ENCODE measurements at regions not wholly inside any gene's neighbourhood (a gene's known extent, or its start where the extent isn't known, plus 50 kb on each side); places are given as distances from the start of the nearest gene placed in this dataset.

DNA sequence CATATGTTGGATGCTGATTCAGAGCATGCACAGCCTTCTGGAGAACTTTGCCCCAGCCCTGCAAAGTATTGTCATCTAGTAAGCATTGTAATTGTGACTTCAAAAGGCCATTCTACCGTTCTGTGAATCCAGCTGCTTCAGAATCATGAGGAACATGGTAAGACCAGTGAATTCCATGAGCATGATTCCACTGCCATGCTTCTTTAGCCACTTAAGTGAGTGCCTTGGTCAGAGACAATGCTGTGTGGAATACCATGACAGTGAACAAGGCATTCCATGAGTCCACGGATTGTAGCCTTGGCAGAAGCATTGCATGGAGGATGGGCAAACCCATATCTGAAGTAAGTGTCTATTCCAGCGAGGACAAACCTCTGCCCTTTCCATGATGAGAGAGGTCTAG lies 123.7 kb downstream of the S1PR1 start:
- Histone ChIP-seq H3K27ac (ENCODE audit: low read length) (no peak overlapping the region), H3K9me3 (ENCODE audit: control insufficient read depth, insufficient read depth, low read depth, low read length) (no peaks in the 10 kb centered on the region), H3K36me3 (ENCODE audit: control insufficient read depth, insufficient read depth, low read length) (no peaks in the 10 kb centered on the region), H3K4me3 (ENCODE audit: low read depth in 2 of 2, low read length in 2 of 2) (no peak overlapping the region), H3K27me3 (ENCODE audit: control insufficient read depth, insufficient read depth, low read length) (no peaks in the 10 kb centered on the region), H3K4me1 (ENCODE audit: control insufficient read depth, insufficient read depth, low read length) (no peaks in the 10 kb centered on the region)
- no peak for DNase-seq (ENCODE audit: low read depth, low spot score)
- ChIA-PET POLR2A (no interaction called here), CTCF (no interaction called here)
- in situ Hi-C loops (cut with HindIII; ENCODE audit: low pct_unique_long_range_greater_than_20kb, low sequenced_read_pairs): no loop called here
- TF ChIP-seq TCF7L2 (IDR thresholded peaks at IDR 0.05; ENCODE audit: low read depth, low read length) (no peak), SIN3A (IDR thresholded peaks at IDR 0.05; ENCODE audit: borderline replicate concordance, insufficient read depth, low read depth, low read length) (no peak), POLR2AphosphoS5 (IDR thresholded peaks at IDR 0.05; ENCODE audit: low read depth, low read length) (no peak)
- TF ChIP-seq, protein P1, sequence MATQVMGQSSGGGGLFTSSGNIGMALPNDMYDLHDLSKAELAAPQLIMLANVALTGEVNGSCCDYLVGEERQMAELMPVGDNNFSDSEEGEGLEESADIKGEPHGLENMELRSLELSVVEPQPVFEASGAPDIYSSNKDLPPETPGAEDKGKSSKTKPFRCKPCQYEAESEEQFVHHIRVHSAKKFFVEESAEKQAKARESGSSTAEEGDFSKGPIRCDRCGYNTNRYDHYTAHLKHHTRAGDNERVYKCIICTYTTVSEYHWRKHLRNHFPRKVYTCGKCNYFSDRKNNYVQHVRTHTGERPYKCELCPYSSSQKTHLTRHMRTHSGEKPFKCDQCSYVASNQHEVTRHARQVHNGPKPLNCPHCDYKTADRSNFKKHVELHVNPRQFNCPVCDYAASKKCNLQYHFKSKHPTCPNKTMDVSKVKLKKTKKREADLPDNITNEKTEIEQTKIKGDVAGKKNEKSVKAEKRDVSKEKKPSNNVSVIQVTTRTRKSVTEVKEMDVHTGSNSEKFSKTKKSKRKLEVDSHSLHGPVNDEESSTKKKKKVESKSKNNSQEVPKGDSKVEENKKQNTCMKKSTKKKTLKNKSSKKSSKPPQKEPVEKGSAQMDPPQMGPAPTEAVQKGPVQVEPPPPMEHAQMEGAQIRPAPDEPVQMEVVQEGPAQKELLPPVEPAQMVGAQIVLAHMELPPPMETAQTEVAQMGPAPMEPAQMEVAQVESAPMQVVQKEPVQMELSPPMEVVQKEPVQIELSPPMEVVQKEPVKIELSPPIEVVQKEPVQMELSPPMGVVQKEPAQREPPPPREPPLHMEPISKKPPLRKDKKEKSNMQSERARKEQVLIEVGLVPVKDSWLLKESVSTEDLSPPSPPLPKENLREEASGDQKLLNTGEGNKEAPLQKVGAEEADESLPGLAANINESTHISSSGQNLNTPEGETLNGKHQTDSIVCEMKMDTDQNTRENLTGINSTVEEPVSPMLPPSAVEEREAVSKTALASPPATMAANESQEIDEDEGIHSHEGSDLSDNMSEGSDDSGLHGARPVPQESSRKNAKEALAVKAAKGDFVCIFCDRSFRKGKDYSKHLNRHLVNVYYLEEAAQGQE (IDR thresholded peaks at IDR 0.05; ENCODE audit: insufficient read depth in 1 of 2, low read depth in 2 of 2, low read length in 1 of 2): no peak
- TF ChIP-seq, protein P2, sequence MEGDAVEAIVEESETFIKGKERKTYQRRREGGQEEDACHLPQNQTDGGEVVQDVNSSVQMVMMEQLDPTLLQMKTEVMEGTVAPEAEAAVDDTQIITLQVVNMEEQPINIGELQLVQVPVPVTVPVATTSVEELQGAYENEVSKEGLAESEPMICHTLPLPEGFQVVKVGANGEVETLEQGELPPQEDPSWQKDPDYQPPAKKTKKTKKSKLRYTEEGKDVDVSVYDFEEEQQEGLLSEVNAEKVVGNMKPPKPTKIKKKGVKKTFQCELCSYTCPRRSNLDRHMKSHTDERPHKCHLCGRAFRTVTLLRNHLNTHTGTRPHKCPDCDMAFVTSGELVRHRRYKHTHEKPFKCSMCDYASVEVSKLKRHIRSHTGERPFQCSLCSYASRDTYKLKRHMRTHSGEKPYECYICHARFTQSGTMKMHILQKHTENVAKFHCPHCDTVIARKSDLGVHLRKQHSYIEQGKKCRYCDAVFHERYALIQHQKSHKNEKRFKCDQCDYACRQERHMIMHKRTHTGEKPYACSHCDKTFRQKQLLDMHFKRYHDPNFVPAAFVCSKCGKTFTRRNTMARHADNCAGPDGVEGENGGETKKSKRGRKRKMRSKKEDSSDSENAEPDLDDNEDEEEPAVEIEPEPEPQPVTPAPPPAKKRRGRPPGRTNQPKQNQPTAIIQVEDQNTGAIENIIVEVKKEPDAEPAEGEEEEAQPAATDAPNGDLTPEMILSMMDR (IDR thresholded peaks at IDR 0.05): no peak
- no TSS peak for BruUV-seq (replicated peaks)
- ATAC-seq: no peak
- intact Hi-C loops (cut with micrococcal nuclease; ENCODE audit: unreplicated experiment): no loop called here

DNA sequence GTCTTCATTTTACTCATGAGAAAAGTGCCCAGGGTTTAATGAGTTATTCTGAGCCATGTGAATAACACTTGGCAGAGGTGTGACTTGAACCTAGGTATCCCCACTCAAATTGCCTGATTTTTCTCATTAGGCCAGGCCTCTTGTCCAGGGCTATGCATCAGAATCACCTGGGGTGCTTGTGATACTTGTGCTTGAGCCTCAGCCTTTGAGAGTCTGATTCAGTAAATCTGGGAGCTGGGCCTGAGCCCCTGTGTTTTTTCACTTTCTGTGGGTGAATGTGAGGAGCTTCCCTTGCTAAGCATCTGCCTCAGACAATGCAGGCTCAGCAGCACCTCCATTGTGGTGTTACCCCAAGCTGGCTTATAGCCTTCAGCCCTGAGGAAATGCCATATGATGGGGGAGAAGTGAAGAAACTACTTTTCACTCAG lies 127.1 kb downstream of the S1PR1 start:
- ATAC-seq (no peak), DNase-seq (ENCODE audit: low read depth, low spot score) (no peak)
- ChIA-PET POLR2A (no interaction called here), CTCF (no interaction called here)
- Histone ChIP-seq H3K4me1 (ENCODE audit: control insufficient read depth, insufficient read depth, low read length) (no peaks in the 10 kb centered on the region), H3K36me3 (ENCODE audit: control insufficient read depth, insufficient read depth, low read length) (no peaks in the 10 kb centered on the region), H3K27me3 (ENCODE audit: control insufficient read depth, insufficient read depth, low read length) (no peaks in the 10 kb centered on the region), H3K4me3 (ENCODE audit: low read depth in 2 of 2, low read length in 2 of 2) (no peak overlapping the region), H3K27ac (ENCODE audit: low read length) (no peak overlapping the region), H3K9me3 (ENCODE audit: control insufficient read depth, insufficient read depth, low read depth, low read length) (no peaks in the 10 kb centered on the region)
- in situ Hi-C loops (cut with HindIII; ENCODE audit: low pct_unique_long_range_greater_than_20kb, low sequenced_read_pairs): no loop called here
- TF ChIP-seq, protein P2 (IDR thresholded peaks at IDR 0.05): no peak
- TF ChIP-seq, protein P1 (IDR thresholded peaks at IDR 0.05; ENCODE audit: insufficient read depth in 1 of 2, low read depth in 2 of 2, low read length in 1 of 2): no peak
- TF ChIP-seq SIN3A (IDR thresholded peaks at IDR 0.05; ENCODE audit: borderline replicate concordance, insufficient read depth, low read depth, low read length): no peak
- TF ChIP-seq TCF7L2 (IDR thresholded peaks at IDR 0.05; ENCODE audit: low read depth, low read length): no peak
- TF ChIP-seq POLR2AphosphoS5 (IDR thresholded peaks at IDR 0.05; ENCODE audit: low read depth, low read length): no peak
- intact Hi-C loops (cut with micrococcal nuclease; ENCODE audit: unreplicated experiment): no loop called here
- no TSS peak for BruUV-seq (replicated peaks)

Measured in Panc1 (cell line).